Endometrium (tissue), 2 donors: ENCODE measurements at regions not wholly inside any gene's neighbourhood (a gene's known extent, or its start where the extent isn't known, plus 50 kb on each side); places are given as distances from the start of the nearest gene placed in this dataset.
"Not testable (repeated sequence)": the region's sequence is repeated elsewhere in the genome, so short reads cannot be mapped to it uniquely, and the experiment has no call there.

Source experiments
- FAIRE-seq: peaks from 2 replicates; lab custom pipeline; 2012; peaks lifted over from hg19 to GRCh38; lab: Jason Lieb, UNC
- donor health status: control.
- donor health status: control.

DNA sequence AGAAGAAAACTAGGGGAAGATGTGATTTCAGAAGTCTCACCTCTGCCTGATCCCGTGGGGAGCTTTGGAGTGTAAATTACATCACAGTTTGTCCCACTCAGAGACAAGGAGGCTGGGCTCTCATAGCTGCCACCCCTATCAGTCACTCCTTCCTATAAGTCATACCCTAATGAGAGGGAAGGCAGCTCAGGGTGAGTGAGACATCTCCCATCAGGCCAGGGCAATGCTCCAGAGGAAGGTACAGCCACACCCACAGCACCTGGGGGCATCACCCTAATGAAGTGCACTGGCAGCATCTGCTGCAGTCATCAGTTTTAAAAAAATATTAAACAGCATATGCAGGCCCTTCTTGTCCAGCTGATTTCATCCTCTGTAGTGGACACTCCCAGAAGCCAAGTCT is 223.1 kb upstream of the NBPF12 start:
- FAIRE-seq = not testable (repeated sequence)

DNA sequence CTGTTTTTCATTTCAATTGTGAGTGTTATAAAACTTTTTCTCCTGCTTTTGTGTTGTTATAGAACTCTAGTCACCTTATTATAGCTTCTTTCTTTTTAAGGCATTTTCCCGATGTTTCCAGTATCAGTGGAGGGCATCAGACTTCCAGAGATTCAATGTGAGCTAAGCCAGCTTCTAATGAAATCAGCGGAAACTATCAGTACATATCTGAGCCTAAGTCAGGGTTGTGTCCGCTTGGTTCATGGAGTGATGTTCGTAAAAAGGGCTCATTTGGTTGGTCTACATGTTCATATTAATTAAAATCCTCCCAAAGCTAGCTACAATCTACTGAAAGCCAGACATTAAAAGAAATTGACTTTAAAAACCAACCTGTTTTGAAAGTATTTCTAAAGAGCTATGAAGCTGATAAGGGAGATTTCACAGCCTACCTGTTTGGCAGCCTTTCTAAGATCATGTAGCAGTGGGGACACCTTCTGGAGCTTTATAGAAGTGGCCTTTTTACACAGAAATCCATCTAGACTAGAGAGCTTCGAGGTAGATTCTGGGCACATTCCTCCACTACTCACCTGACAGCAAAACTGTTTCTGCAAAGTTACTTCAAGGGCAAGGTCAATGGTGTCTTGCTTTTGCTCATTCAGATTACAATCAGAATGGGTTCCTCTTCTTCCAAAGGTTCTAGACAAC is 227.1 kb upstream of the NBPF12 start:
- not testable (repeated sequence) for FAIRE-seq

DNA sequence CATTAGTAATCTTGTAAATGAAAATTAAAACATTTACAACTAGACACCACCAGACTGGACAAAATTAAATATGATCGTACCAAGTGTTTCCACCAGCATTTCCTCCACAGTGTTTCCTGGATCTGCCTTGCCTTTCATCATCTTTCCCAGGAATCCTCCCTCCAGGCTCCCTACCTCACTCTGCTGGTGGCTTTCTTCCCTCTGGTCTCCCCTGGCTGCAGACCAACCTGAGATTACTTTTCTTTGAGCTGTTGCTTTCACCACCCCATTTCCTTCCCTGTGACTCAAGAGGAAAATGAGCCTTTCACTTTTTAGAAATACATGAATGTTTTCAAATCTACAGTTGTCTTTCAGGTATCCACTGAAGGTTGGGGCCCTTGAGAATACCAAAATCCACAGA is 228.8 kb upstream of the NBPF12 start:
- FAIRE-seq = not testable (repeated sequence)

DNA sequence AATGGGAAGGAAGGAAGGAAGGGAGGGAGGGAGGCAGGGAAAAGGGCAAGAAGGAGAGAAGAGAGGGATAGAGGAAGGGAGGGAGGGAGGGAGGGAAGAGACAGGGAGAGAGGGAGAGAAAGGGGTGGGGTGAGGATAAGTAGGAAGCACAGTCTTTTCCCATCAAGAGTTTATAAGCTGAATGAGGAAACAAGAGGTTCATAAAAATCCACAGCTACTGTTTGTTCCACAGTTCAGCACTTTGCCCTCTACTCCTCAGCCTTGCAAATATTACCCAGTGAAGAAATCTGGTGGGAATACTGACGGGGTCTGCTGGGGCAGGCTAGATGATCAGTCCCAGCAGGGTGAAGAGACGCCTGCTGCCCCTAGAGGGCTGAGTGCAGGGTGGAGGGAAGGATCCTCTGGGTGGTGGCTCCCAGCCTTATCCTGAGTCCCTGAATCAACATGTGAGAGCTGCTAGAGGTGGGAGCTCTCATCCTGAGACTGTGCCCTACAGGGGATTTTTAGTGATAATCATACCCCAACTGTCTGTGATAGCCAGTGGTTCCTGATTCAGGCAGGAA is 233.9 kb upstream of the NBPF12 start:
- FAIRE-seq = not testable (repeated sequence)

DNA sequence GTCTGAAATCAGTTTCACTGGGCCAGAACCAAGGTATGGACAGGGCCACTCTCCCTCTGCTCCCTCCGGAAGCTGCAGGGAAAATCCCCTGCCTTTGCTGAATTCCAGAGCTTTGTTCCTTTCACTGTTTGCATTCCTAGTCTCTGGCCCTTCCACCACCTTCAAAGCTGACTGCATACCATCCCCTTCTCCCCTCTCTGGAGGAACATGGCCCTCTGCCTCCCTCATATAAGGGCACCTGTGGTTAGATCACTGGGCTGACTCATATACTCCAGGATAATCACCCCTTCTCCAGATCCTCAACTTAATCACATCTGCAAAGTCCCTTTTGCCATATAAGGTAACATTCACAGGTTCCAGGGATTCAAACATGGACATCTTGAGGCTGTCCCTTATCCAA is 236.8 kb upstream of the NBPF12 start:
- FAIRE-seq = not testable (repeated sequence)

DNA sequence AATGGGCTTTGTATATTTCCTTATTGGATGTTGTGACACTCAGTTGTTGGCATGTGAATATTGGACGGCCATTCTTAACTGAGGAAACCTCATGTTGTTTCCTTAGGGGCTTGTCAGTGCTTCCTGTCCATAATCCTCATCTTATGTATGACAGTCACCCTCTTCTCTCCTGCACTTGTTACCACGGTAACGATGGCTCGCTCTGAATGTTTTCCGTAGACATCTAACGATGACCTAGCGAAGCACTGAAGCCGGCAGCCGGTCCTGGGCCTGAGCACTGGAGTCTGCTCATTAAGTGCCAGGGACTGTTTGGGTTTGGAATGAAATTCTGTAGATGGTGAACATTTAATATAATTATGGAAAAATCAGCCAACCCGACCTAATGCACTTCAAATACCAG is 242.7 kb upstream of the NBPF12 start:
- not testable (repeated sequence) for FAIRE-seq

DNA sequence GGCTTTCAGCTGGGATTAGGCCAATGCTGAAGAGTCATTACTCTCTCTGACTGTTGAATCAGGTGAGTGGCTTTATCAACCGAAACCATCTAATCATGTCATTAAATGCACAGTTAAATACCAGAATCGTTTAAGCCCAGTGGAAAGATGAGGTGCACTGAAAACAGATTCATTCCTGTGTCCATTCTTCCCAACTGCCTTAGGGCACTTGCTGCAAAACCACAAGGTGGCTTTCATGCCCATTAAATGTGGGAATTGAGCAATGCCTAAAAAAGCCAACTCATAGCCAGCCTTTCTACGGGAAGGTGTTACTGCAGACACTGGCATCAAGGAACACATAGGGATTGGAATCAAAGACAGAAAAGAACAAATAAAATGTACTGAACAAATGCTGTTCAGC is 246.3 kb upstream of the NBPF12 start:
- not testable (repeated sequence) for FAIRE-seq

DNA sequence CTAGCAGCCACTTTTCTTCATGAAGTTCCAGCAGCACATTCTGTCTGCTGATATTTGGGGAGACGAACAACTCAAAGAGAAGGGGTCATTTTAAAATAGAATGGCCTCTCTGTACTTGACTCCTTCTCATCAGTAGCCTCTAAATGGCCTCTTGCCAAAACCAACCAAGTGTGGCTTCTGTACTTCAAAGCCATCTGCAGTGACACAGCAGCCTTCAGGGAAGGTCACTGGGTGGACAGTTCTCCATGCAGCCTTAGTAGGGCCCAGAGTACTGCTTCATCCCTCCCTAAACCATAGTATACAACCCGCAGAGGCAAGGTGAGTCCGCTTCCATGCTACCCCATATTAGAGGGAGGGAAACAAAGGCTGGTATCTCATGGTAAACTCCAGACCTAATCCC is 249.2 kb upstream of the NBPF12 start:
- not testable (repeated sequence) for FAIRE-seq

DNA sequence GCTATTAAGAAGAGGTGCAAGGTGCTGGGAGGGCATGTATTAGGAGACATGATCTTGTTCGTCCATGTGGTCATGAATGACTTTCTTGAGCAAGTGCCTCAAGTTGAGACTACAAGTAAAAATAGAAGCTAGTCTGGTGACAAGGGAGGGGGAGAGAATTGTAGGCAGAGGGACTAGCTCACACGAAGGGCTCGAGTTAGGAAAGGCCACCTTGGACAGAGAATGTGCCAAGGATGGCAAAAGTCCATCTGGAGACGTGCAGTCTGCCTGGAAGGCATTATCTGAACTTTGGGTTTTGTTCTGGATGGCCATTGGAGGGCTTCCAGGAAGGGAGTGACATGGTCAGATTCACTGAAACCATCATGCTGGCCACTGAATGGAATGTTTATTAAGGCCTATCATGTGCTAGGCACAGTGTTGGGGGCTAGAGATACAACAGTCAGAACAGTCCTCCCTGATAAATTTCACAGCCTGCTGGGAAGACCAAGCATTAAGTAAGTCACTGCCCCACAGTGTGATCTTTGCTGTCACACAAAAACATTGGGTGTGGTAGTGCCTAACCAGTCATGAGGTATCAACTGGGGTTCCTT is 251.3 kb upstream of the NBPF12 start:
- not testable (repeated sequence) for FAIRE-seq

DNA sequence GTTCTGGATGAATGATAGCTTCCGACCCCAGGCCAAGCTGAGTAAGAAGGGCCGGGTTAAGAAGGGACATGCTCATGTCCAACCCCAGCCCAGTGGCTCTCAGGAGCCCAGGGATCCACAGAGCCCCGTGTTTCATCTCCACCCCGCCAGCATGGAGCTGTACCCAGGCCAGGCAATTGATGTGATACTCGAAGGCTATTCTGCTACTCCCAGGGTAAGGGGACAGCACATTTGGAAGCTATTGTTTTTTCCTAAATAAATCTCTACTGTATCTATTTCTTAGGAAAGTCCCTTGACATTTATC is 255.0 kb upstream of the NBPF12 start:
- FAIRE-seq = not testable (repeated sequence)

DNA sequence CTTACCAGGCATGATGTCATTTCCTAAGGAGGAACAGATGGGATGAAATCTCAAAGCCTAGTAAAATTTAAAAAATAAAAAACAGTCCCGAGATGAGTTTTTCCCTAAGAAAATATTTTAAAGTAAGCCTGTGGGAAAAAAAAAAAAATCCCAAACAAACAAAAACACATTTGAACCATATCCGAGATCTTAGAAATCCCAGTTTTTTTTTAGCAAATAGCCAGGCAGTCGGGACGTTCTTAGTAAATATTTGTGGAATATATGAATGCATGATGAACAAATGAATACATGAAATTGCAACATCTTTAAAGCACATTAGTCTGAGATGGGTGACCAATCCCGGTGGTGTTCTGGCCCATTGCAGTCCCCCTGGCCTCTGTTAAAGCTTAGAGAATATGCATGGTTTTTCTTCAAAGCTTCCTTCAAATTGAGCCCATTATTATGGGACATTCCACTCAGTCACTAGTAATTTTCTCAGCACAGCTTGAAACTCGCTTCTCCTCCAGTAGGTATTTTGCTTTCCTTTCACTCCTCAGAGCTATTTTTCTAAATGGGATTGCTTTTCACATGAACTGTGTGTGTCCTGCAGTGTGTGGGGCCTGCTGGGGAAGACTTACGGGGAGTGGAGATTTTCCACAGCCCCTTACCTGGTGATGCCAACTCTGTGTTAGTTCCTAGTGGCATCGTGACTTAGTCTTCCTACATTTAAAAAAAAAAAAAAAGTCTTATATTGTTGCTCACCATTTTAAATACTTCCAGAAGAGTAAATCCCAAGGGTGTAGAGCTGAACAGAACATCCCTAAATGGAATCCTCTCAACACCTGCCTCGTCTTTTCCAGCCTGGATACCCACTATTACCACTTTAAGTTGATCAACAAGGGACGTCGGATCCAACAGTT is 255.6 kb upstream of the NBPF12 start:
- not testable (repeated sequence) for FAIRE-seq

DNA sequence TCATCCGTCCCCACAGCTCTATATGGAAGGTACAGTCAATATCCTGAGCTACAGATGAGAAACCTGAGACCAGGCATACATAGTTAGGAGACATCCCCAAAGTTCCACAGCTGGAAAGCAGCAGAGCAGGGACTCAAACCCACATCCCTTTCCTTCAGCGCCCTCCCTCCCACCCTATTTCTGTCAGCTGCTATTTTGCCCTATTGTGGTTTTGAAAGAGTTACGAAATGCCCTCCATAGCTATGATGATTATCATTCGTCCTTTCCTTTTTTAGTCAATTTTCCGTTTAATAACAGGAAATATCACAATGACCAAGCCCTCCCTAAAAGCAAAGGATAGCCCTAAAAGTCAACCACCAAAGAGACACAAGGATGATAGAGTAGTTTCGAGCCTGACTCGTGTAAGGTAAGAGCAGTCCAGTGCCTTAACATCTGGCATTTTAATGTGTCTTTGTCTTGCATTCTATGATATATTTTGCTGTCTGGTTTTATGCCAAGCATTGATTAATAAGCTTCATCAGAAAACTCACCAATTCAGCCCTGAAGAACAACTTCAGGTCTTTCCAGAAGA is 264.3 kb upstream of the NBPF12 start:
- not testable (repeated sequence) for FAIRE-seq

DNA sequence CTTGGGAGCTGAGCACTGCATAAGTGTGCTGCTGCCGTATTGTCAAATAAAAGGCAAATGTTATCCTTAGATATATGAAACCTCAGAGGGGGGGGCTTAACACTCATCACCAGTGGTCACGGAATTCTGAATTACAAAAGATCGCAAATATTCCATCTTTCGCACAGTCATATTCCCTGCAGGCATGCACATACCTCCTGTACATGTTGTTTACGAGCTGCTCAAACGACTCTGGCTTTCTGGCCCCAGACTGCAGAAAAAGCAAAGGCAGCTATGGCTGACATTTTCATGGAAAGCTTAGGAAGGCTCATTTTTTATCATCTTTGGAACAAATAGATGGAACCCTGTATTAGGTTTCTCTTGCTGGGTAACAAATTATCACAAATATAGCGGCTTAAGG is 265.5 kb upstream of the NBPF12 start:
- not testable (repeated sequence) for FAIRE-seq

DNA sequence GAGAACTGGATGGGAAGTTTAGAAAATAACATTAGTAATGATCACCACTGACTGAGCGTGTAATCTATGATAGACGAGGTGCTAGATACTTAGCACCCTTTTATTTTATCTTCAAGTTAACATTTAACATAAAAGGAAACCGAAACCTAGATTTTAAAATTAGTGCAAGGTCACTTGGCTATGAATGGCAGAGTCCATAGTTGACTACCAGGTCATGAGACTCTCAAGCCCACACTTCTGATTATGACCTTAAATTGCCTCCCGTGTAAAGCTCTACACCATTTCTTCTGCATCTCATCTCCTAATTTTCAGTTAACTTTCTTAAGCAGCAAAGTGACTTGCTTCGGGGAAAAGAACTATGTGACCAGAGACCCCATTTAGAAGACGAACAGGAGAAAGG is 266.5 kb upstream of the NBPF12 start:
- not testable (repeated sequence) for FAIRE-seq

DNA sequence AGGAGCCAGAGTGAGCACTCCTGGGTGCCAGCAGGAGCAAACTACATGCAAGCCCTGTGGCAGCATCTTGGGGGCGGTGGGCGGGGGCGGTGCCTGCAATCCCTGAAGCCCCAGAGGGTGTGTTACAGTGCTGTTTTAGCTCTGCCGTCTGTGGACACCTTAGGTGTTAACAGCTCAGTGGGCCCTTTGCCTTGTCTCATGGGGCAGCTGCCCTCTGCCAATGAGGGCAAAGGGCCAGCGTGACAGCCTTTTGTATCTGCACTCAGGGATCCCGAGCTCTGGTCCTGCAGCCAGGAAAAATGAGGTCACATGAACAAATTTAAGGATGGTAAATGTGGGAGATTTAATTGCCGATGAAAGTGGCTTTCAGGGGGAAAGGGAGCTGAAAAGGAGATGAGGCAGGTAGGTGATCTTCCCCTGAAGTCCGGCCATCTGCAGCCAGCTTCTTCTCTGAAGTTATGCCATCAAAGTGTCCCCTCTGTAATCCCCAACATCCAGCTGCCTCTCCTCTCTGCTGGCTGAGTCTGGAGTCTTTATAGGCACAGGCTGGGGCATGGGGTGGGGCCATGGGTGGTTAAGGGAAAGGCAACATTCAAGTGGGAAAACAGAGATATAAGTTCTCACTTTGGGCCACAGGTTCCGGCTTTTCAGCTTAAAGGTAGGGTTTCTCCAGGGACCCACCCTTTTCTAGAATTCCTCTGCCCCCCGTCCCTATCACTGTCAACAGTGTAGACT is 267.1 kb upstream of the NBPF12 start:
- FAIRE-seq = not testable (repeated sequence)

DNA sequence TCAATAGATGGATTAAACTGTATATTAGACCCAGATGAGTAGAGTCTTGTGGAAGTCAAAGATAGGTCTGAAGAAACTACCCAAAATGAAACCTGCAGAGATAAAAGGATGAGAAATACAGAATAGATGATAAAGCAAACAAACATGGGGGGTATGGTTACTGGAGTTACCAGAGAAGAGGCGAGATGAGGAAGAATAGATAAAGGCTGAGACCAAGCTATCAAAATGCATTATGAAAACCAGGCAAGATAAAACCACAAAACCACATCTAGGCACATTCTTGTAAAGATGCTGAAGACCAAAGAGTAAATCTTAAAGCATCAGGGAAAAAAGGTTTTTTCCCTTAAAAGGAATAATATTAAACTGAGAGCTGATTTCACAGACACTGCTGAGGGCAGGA is 271.8 kb upstream of the NBPF12 start:
- FAIRE-seq = not testable (repeated sequence)

DNA sequence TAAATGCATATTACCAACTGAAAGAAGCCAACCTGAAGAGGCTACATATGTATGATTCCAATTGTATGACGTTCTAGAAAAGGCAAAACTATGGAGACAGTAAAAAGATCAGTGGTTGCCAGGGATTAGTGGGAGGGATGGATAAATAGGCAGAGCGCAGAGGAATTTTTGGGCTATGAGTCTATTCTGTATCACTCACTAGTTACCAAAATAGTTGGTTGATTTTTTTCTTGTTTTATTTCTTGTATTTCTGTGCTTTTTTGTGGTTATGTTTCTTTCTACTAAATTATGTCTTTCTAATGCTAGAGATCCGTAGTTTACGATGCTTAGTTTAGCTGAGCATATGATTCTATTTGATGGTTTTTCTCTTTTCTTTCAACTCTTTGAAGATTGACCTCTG is 277.9 kb upstream of the NBPF12 start:
- not testable (repeated sequence) for FAIRE-seq

DNA sequence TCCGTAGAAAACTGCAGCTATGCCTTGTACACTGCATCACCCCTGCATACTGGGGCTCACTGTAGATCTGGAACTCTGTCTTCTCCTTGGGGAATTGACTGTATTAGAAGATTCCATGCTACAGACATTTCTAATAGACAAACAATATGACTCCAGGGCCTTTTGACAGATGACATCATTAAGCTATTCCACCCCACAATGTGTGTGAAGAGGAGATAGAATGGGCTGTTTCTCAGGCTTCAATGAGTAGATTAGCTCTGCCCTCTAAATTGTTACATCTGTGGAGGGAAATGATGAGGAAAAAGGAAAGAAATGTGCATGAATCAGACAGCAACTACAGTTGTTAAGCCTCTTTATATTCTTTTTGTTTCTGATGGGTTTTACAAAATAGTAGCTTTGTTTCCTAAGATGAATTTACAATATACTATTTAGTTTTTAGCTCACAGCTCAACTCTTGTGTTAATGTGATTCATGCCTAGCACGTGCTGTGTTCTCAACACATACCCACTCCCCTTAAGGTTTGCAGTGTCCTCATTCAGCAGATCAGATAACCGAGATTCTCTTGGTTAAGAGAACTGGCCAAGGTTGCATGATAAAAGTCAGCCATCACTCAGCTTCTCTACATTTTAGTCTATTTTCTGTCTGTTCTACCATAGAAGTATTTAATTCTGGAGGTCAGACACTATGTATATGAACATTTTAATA is 281.6 kb upstream of the NBPF12 start:
- FAIRE-seq = not testable (repeated sequence)

DNA sequence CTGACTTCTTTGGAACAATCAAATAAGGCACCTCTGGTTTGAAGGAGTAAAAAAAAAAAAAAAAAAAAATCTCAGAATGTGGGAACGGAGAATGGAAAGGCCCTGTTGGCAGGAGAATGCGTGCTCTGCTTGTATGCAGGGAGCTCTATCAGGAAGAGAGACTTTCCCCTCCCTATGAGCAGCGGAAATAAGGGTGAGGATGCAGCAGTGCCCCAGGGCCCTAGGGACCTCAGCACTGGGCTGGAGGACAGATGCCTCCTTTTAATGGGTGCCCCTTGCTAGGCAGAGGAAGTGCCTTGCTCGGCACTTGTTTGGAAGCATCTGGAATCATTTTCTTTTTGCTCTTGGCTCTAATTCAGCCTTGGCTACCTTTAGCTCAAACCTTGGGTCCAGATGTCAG is 283.4 kb upstream of the NBPF12 start:
- not testable (repeated sequence) for FAIRE-seq

DNA sequence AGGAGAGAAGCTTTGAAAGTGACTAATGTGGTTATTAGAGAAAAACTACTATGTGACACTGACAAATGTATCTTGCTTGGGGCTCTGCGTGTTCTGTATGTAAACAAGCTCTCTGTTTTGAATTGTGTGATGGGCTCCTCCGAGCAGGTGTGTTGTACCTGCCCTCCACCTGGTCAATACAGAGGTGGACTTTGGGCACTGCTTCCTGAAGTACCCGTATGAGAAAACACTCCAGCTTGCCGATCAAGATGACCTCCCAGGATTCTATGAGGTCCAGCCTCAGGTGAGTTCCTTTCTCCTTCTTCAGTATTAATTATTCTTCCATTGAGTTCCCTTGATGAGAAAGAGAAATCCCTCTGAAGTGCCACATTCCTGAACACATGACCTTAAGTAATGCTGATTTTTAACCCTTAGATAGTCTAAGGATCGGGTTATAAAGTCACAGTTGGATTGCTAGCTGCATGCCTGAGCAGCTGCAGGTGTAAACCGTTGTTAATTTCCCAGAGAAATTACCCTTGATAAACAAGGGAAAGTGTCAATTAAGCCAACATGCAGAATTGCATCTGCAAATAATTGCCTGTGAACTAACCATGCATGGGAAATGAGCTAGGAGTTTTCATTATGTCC is 292.0 kb upstream of the NBPF12 start:
- not testable (repeated sequence) for FAIRE-seq

DNA sequence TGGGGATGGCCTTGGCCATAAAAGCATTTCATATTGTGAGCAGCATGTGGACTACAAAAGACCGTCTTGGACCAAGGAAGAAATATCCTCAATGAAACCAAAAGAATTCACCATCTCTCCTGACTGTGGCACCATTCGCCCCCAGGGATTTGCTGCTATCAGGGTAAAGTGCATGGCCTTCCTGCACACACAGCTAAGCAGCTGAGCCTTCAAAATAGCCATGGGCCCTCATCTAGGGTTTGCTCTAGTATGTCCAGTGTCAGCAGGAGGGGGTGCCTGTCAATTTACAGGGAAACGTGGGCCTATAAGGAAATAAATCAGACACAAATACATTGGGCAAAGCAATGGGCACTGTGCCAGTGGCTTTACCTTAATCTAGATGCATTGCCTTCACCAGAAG is 296.6 kb upstream of the NBPF12 start:
- not testable (repeated sequence) for FAIRE-seq
